ENCODE measurements at regions not wholly inside any gene's neighbourhood (a gene's known extent, or its start where the extent isn't known, plus 50 kb on each side); places are given as distances from the start of the nearest gene placed in this dataset.
"Not testable (repeated sequence)": the region's sequence is repeated elsewhere in the genome, so short reads cannot be mapped to it uniquely, and the experiment has no call there.

DNA sequence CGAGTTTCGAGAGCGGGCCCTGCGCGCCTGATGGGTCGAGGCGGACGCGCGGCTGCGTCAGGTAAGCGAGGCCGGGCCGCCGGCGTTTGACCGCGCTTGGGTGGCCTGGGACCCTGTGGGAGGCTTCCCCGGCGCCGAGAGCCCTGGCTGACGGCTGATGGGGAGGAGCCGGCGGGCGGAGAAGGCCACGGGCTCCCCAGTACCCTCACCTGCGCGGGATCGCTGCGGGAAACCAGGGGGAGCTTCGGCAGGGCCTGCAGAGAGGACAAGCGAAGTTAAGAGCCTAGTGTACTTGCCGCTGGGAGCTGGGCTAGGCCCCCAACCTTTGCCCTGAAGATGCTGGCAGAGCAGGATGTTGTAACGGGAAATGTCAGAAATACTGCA, 57.3 kb upstream of the GOLGA8R start:
- TF ChIP-seq, protein P1, sequence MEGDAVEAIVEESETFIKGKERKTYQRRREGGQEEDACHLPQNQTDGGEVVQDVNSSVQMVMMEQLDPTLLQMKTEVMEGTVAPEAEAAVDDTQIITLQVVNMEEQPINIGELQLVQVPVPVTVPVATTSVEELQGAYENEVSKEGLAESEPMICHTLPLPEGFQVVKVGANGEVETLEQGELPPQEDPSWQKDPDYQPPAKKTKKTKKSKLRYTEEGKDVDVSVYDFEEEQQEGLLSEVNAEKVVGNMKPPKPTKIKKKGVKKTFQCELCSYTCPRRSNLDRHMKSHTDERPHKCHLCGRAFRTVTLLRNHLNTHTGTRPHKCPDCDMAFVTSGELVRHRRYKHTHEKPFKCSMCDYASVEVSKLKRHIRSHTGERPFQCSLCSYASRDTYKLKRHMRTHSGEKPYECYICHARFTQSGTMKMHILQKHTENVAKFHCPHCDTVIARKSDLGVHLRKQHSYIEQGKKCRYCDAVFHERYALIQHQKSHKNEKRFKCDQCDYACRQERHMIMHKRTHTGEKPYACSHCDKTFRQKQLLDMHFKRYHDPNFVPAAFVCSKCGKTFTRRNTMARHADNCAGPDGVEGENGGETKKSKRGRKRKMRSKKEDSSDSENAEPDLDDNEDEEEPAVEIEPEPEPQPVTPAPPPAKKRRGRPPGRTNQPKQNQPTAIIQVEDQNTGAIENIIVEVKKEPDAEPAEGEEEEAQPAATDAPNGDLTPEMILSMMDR (IDR thresholded peaks at IDR 0.05) = not testable (repeated sequence)
- TF ChIP-seq POLR2A (IDR thresholded peaks at IDR 0.05) = not testable (repeated sequence)

All from thyroid gland (tissue), 4 donors.